OCI-LY7 (cell line): ENCODE measurements at regions not wholly inside any gene's neighbourhood (a gene's known extent, or its start where the extent isn't known, plus 50 kb on each side); places are given as distances from the start of the nearest gene placed in this dataset.
A peak's percentile ranks its signal among the peaks of the same experiment; 100 is the strongest.

Source experiments
- BruUV-seq: library from RNA; stranded (reverse); fragments of 400-500 nt; replicated peaks from 2 replicates; lab custom pipeline; 2021; lab: Mats Ljungman, UMichigan
- CTCF ChIA-PET: fragments of 300-600 bp; sonication (Branson Sonifier 250); formaldehyde crosslinking; loops from one replicate; lab custom pipeline; 2022; ENCODE audit warnings: antibody characterized with exemption; ENCODE audit not compliant: unreplicated experiment; lab: Charles Lee
- POLR2A ChIA-PET: fragments of 300-600 bp; sonication (Branson Sonifier 250); formaldehyde crosslinking; loops from one replicate; lab custom pipeline; 2022; ENCODE audit warnings: antibody characterized with exemption; lab: Charles Lee
- DNase-seq: peaks from one replicate; pipeline ENCODE4 v3.0.0-alpha.2; 2015; ENCODE audit warnings: low spot score
- H2AFZ ChIP-seq: fragments of 200-600 bp; sonication (generic), shearing (Covaris generic); 2 replicates; pipeline ENCODE4 v1.6.1; 2014; ENCODE audit warnings: mild to moderate bottlenecking, antibody characterized with exemption, low read length, moderate library complexity
- H3K27ac ChIP-seq: fragments of 200-600 bp; sonication (generic); 2 replicates; pipeline ENCODE4 v1.5.1; 2014; ENCODE audit warnings: mixed run types, low read depth, mild to moderate bottlenecking, moderate library complexity, low read length, inconsistent platforms; ENCODE audit not compliant: poor library complexity, severe bottlenecking
- H3K36me3 ChIP-seq: fragments of 200-600 bp; sonication (generic); 2 replicates; pipeline ENCODE4 v1.6.1; 2014; ENCODE audit warnings: mild to moderate bottlenecking, antibody characterized with exemption, low read length, moderate library complexity, mixed read lengths; ENCODE audit not compliant: insufficient read depth
- H3K4me1 ChIP-seq: fragments of 200-600 bp; sonication (generic); 2 replicates; pipeline ENCODE4 v1.5.1; 2014; ENCODE audit warnings: mild to moderate bottlenecking, low read length; ENCODE audit not compliant: insufficient read depth, poor library complexity, severe bottlenecking
- H3K4me2 ChIP-seq: fragments of 200-600 bp; sonication (generic); 2 replicates; pipeline ENCODE4 v1.6.1; 2014; ENCODE audit warnings: mild to moderate bottlenecking, low read length
- H3K4me3 ChIP-seq: fragments of 200-600 bp; sonication (generic); 2 replicates; pipeline ENCODE4 v1.5.1; 2014; ENCODE audit warnings: mild to moderate bottlenecking, low read depth, low read length; ENCODE audit not compliant: poor library complexity, severe bottlenecking
- H3K79me2 ChIP-seq: fragments of 200-600 bp; sonication (generic); 2 replicates; pipeline ENCODE4 v1.6.1; 2016; ENCODE audit warnings: low read depth, mild to moderate bottlenecking, low read length, moderate library complexity, mixed read lengths; ENCODE audit not compliant: insufficient read depth
- H3K9me2 ChIP-seq: fragments of 200-600 bp; sonication (generic); 2 replicates; pipeline ENCODE4 v1.6.1; 2016; ENCODE audit warnings: mild to moderate bottlenecking, low read length, mixed read lengths; ENCODE audit not compliant: insufficient read depth
- H3K9me3 ChIP-seq: fragments of 200-600 bp; sonication (generic); 2 replicates; pipeline ENCODE4 v1.6.1; 2014; ENCODE audit warnings: mild to moderate bottlenecking, mixed run types, low read length, mixed read lengths
- H4K20me1 ChIP-seq: fragments of 200-600 bp; sonication (generic); 2 replicates; pipeline ENCODE4 v1.6.1; 2014; ENCODE audit warnings: mild to moderate bottlenecking, antibody characterized with exemption, low read length, moderate library complexity, mixed read lengths; ENCODE audit not compliant: insufficient read depth
- EZH2phosphoT487 ChIP-seq: fragments of 200-600 bp; sonication (generic); IDR thresholded peaks from 2 replicates; pipeline ENCODE4 v1.6.1; 2018; ENCODE audit warnings: low read depth, borderline replicate concordance, mild to moderate bottlenecking, mixed run types, antibody characterized with exemption, low read length, moderate library complexity, mixed read lengths
- intact Hi-C: fragments of 100-400 bp; cut with micrococcal nuclease; formaldehyde crosslinking; loops from one replicate; pipeline ENCODE4 v1.10.0; 2022; ENCODE audit not compliant: unreplicated experiment
- TF ChIP-seq, protein P1 (sequence below): fragments of 200-600 bp; sonication (generic); conservative IDR thresholded peaks from 2 replicates; pipeline ENCODE4 v1.5.1; 2014; ENCODE audit warnings: mild to moderate bottlenecking, antibody characterized with exemption, low read length, moderate library complexity, mixed read lengths

DNA sequence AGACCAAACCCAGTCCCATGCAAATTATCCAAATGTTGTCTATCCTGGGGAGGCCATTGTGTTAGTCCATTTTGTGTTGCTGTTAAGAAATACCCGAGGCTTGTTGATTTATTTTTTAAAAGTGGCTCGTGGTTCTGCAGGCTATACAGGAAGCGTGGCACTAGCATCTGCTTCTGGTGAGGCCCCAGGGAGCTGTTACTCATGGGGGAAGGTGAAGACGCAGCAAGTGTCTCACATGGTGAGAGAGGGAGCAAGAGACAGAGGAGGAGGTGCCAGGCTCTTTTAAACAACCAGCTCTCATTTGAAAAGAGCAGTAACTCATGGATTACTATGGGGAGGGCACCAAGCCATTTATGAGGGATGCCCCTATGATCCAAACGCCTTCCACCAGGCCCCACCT is 80.3 kb upstream of the ARL4C start:
- CTCF ChIA-PET: no interaction called here
- no peak overlapping the region for H2AFZ ChIP-seq
- no peaks in the 10 kb centered on the region for H4K20me1 ChIP-seq
- TF ChIP-seq, protein P1, sequence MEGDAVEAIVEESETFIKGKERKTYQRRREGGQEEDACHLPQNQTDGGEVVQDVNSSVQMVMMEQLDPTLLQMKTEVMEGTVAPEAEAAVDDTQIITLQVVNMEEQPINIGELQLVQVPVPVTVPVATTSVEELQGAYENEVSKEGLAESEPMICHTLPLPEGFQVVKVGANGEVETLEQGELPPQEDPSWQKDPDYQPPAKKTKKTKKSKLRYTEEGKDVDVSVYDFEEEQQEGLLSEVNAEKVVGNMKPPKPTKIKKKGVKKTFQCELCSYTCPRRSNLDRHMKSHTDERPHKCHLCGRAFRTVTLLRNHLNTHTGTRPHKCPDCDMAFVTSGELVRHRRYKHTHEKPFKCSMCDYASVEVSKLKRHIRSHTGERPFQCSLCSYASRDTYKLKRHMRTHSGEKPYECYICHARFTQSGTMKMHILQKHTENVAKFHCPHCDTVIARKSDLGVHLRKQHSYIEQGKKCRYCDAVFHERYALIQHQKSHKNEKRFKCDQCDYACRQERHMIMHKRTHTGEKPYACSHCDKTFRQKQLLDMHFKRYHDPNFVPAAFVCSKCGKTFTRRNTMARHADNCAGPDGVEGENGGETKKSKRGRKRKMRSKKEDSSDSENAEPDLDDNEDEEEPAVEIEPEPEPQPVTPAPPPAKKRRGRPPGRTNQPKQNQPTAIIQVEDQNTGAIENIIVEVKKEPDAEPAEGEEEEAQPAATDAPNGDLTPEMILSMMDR: no peak
- no peak for TF ChIP-seq EZH2phosphoT487
- H3K9me2 ChIP-seq: no peaks in the 10 kb centered on the region
- no peak overlapping the region for H3K4me2 ChIP-seq
- intact Hi-C loops: no loop called here
- POLR2A ChIA-PET: interaction anchor here (0.8 kb wide), 1 partner anchor 32 kb away, joined by 3 read pairs; no protein-coding TSS in a partner anchor
- no peak overlapping the region for H3K27ac ChIP-seq
- H3K79me2 ChIP-seq: no peaks in the 10 kb centered on the region
- H3K4me1 ChIP-seq: peaks cover 2% of the 10 kb centered on the region
- BruUV-seq: no TSS peak
- DNase-seq: no peak
- no peaks in the 10 kb centered on the region for H3K9me3 ChIP-seq
- no peaks in the 10 kb centered on the region for H3K36me3 ChIP-seq
- H3K4me3 ChIP-seq: no peak overlapping the region

DNA sequence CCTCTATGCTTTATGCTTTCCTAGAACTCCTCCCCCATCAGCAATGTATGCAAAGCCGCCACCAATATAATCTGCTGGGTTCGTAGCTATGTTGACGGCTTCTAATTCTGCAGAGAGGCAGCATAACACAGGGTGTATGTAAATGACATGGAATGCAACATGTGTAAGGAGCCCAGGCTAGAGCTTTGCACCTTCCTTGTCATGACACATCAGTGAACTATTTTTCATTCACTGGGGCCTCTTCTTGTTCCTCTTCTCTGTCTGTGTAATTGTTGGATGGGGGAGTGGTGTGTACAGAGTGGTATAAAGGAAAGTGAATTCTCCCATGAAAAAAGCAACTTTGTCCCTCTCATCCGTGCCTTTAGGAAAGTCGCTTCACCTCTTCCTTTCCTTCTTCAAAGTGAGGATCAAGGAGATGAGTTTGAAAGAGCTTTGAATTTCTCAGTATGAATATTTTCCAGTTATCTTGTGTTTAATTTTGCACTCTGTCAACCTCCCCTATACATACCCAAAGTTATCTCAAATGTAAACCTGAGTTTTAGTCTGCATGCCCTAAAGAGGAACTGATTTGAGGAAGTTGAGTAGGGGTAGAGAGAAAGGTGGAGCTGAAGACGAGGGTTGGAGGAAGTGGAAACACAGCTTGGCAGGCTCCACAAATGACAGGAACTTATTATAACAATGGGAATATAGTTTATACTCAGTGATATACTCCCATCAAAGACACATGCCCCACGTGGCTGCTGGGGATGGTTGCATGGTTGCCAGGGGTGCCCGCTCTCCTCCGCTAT is 74.9 kb upstream of the ARL4C start:
- BruUV-seq: no TSS peak
- Histone ChIP-seq H3K27ac (peak overlapping the region; percentile 14), H3K9me3 (no peaks in the 10 kb centered on the region), H3K79me2 (no peaks in the 10 kb centered on the region), H4K20me1 (no peaks in the 10 kb centered on the region), H3K4me1 (peaks cover 13% of the 10 kb centered on the region), H3K4me2 (peak overlapping the region; percentile 35), H3K36me3 (no peaks in the 10 kb centered on the region), H2AFZ (no peak overlapping the region), H3K9me2 (no peaks in the 10 kb centered on the region), H3K4me3 (no peak overlapping the region)
- TF ChIP-seq EZH2phosphoT487: no peak
- TF ChIP-seq, protein P1: no peak
- CTCF ChIA-PET: no interaction called here
- intact Hi-C loops: no loop called here
- POLR2A ChIA-PET: interaction anchor here (0.5 to 1.1 kb wide), 5 partner anchors 9 to 1945 kb away, joined by 3 to 5 read pairs (median 3); no protein-coding TSS in a partner anchor
- DNase-seq: peak; percentile 60

DNA sequence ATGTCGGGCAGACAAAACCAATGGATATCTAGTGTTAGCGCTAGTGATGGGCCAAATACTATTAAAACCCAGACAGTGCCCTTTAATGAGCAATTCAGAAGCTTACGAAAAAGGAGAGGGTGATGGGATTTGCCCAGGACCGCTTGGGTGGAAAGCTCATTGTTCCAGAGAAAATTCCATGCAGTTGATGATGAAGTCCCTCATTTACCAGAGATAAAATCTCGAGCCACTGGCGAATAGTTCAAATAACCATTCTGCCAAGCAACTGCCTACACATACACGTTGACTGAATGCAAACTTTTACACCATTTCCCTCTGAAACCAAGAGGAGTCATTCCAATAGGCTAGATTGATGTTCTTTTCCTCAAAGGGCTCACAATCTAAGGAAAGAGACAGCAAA is 73.6 kb upstream of the ARL4C start:
- no peaks in the 10 kb centered on the region for H3K36me3 ChIP-seq
- no TSS peak for BruUV-seq
- no peak overlapping the region for H2AFZ ChIP-seq
- ChIA-PET POLR2A (interaction anchor here (0.6 kb wide), 1 partner anchor 304 kb away, joined by 3 read pairs; no protein-coding TSS in a partner anchor), CTCF (no interaction called here)
- peaks cover 13% of the 10 kb centered on the region for H3K4me1 ChIP-seq
- no peak overlapping the region for H3K4me3 ChIP-seq
- intact Hi-C loops: no loop called here
- DNase-seq: no peak
- no peaks in the 10 kb centered on the region for H3K9me3 ChIP-seq
- H4K20me1 ChIP-seq: no peaks in the 10 kb centered on the region
- TF ChIP-seq, protein P1: no peak
- no peak for TF ChIP-seq EZH2phosphoT487
- no peak overlapping the region for H3K4me2 ChIP-seq
- no peak overlapping the region for H3K27ac ChIP-seq
- no peaks in the 10 kb centered on the region for H3K79me2 ChIP-seq
- H3K9me2 ChIP-seq: no peaks in the 10 kb centered on the region
